Activated T-helper 1 cell treated with Interleukin-2 at 50 U/mL for 16 hours (primary cell): ENCODE measurements at regions not wholly inside any gene's neighbourhood (a gene's known extent, or its start where the extent isn't known, plus 50 kb on each side); places are given as distances from the start of the nearest gene placed in this dataset.
"Not testable (repeated sequence)": the region's sequence is repeated elsewhere in the genome, so short reads cannot be mapped to it uniquely, and the experiment has no call there.

ENCODE experiments used
- DNase-seq: peaks from one replicate; pipeline ENCODE4 v3.0.0-alpha.2; 2020; ENCODE audit warnings: low read depth

GRCh38 chr2:59791004-59791618 lies 762.3 kb downstream of the BCL11A start:
- no peak for DNase-seq

DNA sequence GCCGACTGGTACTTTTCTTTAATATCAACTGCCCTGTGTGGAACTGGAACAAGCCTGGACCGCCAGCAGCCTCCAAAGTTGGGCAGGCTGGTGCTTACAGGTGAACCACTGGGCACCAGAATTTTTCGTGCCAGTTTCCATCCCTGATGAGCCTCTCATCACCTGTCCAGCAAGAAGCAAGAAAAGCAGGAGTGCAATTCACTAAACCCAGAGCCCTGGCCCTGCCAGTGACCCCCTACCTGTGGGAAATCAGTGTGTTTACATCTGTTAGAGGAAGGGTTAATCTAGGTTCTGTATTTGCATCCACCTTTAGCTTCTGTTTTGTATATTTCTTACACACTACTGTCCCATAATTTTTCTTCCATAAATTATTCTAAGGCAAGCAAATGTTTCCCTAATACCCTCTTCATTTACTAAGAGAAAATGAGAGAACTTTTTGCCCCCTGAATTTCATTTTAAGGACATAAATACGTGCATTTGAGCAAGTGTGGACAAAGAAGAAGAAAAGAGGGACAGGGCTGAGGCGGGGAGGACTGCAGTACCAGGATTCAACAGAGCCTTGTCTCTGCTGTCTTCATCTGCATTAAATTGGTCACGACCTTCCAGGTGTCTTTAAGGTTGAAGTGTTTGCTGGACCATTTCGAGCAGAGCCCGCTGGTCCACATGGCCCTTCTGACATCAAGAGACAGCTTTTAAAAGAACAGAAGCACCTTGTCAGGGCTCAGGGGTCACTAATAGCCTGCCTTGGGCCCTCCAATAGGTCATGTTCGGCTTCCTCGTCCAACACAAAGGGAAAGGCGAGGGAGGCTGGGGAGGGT lies 763.1 kb downstream of the BCL11A start:
- no peak for DNase-seq

- DNase-seq = no peak
Observed at GRCh38 chr2:59789523-59789922, 763.9 kb downstream of the BCL11A start.

GRCh38 chr2:59787095-59787494 lies 766.4 kb downstream of the BCL11A start:
- no peak for DNase-seq

DNA sequence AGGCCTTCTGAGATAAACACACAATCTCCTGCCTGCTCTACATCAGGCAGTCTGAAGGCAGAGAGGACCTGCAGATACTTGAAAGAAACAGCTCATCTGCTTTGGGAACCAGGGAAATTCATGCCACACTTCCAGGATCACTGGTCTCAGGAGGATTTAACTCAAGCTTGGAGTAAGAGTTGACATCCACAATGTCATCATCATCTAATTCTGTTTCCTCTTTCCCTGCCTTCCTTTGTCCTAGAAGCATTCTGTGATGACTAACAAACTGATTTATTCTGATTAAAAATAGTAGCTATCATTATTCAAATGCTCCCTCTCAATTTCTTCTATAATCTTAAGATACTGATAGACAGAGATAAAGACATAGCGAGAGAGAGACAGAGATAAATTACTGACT lies 766.8 kb downstream of the BCL11A start:
- no peak for DNase-seq

DNA sequence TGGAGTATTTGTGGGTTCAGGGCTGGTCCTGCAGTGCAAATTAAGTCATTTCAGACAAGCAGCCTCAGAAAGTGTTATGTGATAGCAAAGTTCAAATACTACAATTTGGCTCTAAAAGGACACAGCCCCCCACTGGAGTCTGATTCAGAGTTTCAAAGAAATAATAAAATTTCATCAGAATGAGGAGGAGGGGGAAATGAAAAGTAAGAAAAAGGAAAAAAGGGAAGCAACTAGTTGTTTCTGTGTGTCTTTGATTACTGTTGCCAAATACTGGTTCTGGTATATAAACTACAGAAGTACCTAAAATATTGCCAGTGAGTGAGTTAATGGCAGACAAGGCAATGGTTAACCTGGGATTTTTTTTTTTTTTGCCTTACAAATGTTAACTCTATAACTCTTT lies 773.9 kb downstream of the BCL11A start:
- DNase-seq = no peak

DNA sequence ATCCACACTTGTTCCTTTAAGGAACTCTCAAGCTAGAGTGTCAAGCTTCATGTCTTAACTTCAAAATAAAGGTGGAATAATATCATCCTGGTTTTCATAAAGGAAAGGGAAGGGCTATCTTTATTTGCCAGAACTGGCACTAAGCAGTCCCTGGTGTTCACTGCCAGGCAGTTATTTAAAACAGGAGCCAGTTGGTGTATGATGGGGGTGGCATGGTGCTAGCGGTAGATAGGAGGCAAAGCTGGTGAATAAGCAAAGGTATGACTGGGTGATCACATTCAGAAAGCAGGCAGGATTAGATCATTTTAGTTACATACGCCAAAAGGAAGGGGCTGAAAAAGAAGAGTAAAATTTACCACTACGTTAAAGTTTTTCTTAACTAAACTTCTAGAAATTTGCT lies 776.3 kb downstream of the BCL11A start:
- no peak for DNase-seq

- no peak for DNase-seq
Observed at GRCh38 chr2:59776726-59777008, 776.8 kb downstream of the BCL11A start.

- no peak for DNase-seq
Observed at GRCh38 chr2:59774821-59775433, 778.5 kb downstream of the BCL11A start.

GRCh38 chr2:59770651-59771050 lies 782.8 kb downstream of the BCL11A start:
- no peak for DNase-seq

GRCh38 chr2:59761966-59762365 lies 791.5 kb downstream of the BCL11A start:
- DNase-seq = no peak

- no peak for DNase-seq
Observed at GRCh38 chr2:59756150-59756549, 797.3 kb downstream of the BCL11A start.

DNA sequence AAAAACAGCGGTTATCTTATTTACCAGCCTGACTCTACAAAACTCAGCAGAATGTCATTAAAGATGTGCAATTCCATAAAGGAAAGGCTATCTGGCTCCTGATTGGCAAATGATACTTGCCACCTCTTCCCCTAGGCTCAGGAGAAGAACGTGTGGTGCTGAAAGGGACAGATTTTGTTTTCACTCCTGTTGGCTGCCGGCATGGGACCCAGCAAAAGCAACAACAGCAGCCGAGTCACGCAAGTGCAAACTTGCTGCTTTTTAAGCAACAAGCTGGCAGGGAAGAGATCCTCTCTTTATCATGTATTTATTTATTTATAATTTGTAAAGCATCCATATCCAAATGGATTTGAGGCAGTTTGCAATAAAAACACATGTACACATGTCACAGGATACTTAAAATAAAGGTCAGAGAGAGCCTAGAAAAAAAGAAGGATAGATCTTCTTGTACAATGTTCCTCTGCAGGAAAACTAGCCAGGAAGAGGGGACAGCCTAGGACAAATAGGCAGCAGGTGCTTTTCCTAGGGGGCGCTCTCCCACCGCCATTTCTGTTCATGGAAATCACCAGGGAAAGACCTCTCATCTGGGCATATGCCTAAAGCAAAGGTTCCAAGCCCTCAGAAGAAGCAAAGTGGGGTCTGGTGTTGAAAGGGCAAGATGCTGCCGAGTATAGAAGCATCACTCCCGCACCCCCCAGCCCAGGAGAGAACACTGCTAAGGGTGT lies 799.3 kb downstream of the BCL11A start:
- no peak for DNase-seq

- no peak for DNase-seq
Observed at GRCh38 chr2:59752512-59752911, 800.9 kb downstream of the BCL11A start.

DNA sequence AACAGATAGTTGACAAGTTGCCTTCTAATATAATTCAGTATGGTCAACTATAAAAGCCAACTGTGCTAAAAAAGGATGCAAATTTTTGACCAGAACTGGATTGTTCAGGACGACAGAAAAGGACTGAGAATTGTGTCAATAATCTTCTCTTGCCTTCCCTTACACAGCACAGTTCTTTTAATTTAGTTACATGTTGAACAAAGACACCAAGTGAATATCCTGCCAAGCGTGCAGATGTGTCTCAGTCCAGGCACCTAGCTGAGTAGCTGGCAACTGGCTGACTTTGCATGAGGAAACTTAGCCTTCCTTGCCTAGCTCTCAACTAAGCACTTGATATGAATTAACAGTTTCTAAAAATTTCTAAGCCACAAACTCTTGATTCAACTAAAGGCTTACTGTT lies 801.4 kb downstream of the BCL11A start:
- DNase-seq = no peak

GRCh38 chr2:59751214-59751613 lies 802.2 kb downstream of the BCL11A start:
- not testable (repeated sequence) for DNase-seq

DNA sequence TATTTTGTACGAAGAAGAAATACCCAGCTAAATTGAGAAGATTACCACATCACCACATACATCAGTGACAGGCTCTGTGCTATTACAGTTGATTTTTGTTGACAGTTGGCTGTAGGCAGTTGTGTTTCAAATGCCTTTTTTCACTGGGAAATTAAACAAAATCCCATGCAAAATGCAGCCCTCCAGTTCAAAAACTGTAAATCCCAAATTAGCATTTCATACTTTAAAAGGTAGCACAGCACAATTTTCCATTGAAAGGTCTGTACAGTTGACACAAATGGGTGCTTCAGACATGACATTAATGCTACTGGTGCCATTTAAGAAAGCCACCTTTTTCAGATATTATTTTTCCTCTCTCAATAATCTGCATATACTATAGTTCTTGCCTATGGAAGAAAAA lies 807.2 kb downstream of the BCL11A start:
- no peak for DNase-seq

DNA sequence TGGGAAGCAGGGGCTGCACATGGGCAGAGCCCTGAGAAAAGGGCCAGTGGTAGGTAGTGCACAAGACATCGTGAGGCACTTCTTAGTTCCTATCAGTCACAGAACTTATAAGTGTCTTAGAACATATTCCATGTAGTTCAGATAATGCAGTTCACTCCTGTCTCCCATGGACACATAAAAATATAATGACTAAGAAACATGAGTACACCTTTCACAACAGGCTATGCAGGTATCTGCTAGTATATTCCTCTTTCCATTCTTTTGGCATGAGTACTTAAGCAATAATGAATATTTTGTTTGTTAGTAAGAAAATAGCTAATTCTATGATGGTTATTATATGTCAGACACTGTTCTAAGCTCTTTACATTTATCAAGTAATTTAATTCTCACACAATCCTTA lies 808.4 kb downstream of the BCL11A start:
- no peak for DNase-seq

DNA sequence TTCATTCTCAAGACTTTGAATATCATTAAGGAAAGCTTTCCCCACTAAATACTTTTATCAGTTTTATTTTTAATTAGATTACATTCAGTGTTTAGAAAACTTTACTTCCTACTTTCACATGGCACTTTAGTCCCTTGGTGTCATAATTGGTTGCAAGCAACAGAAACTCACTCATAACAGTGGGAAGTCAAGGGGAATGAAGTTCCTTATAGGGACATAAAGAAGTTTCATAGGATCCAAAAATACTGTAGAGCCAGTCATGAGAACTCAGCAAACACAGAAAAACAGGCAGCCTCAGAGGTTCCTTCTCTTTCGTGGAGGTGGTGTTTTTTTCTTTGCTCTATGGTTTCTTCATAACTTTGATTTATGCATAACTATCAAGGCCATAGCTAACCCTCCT lies 809.0 kb downstream of the BCL11A start:
- DNase-seq = no peak

- no peak for DNase-seq
Observed at GRCh38 chr2:59741840-59742239, 811.6 kb downstream of the BCL11A start.

- no peak for DNase-seq
Observed at GRCh38 chr2:59739166-59739565, 814.3 kb downstream of the BCL11A start.

GRCh38 chr2:59737299-59737698 lies 816.2 kb downstream of the BCL11A start:
- DNase-seq = no peak

- DNase-seq = no peak
Observed at GRCh38 chr2:59734743-59735142, 818.7 kb downstream of the BCL11A start.
